ENCODE measurements at regions not wholly inside any gene's neighbourhood (a gene's known extent, or its start where the extent isn't known, plus 50 kb on each side); places are given as distances from the start of the nearest gene placed in this dataset.

DNA sequence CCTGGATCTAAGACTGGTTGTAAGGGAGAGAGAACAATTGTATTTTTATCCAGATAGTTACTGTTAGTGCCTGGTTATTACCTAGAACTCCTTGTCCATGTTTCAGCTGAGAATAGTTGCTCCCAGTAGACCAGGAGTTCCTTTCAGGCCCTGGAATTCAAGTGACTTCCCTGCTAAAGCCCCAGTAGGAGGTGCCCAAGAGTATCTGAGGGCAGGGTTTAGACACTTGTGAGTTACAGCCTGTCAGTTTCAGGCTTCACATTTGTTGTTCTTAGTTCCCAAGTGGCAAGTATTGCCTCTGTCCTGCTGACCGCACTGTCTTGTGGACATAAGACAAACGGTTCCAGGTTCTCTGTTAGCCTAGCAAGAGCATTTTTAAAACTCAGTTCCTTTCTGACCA is 743.9 kb upstream of the SEMA6A start:
- no peak for DNase-seq (ENCODE audit: low read depth, low spot score)
- FAIRE-seq, result no peak
- no peaks in the 10 kb centered on the region for H4K20me1 ChIP-seq (ENCODE audit: control insufficient read depth, insufficient read depth)
- H3K9ac ChIP-seq (ENCODE audit: control insufficient read depth, insufficient read depth, low read length), result no peak overlapping the region
- H3K36me3 ChIP-seq (ENCODE audit: control insufficient read depth in 2 of 2, insufficient read depth in 2 of 2, low read length in 1 of 2), result no peaks in the 10 kb centered on the region
- ChIA-PET POLR2A (no interaction called here), SMC1A (ENCODE audit: uncharacterized antibody, unreplicated experiment) (no interaction called here), RAD21 (ENCODE audit: unreplicated experiment) (no interaction called here), CTCF (no interaction called here)
- intact Hi-C loops (cut with micrococcal nuclease; ENCODE audit: unreplicated experiment) (no loop called here), in situ Hi-C loops (cut with MboI) (no loop called here)
- 46% methylated on average over 2 of the region's 2 CpGs for WGBS (ENCODE audit: insufficient coverage, insufficient replicate concordance, low lambda C conversion rate, missing lambda C conversion rate)
- H3K79me2 ChIP-seq (ENCODE audit: control insufficient read depth, insufficient read depth, low read length), result no peaks in the 10 kb centered on the region
- H2AFZ ChIP-seq (ENCODE audit: control insufficient read depth, low read depth, low read length), result no peak overlapping the region
- H3K4me1 ChIP-seq (ENCODE audit: control insufficient read depth, insufficient read depth, low read length), result no peaks in the 10 kb centered on the region
- H3K27me3 ChIP-seq (replicated peaks in 1 of 2; ENCODE audit: control insufficient read depth in 2 of 2, insufficient read depth in 2 of 2, low read length in 1 of 2), result no peaks in the 10 kb centered on the region
- H3K27ac ChIP-seq (ENCODE audit: control insufficient read depth, insufficient read depth), result no peak overlapping the region
- no peak overlapping the region for H3K4me3 ChIP-seq
- no peak overlapping the region for H3K4me2 ChIP-seq (ENCODE audit: control insufficient read depth, insufficient read depth)
- no peaks in the 10 kb centered on the region for H3K9me3 ChIP-seq (replicated peaks; ENCODE audit: control insufficient read depth, insufficient read depth, low read length)
- no peak for ATAC-seq
- BruUV-seq (replicated peaks), result no TSS peak
- TF ChIP-seq, protein P1, sequence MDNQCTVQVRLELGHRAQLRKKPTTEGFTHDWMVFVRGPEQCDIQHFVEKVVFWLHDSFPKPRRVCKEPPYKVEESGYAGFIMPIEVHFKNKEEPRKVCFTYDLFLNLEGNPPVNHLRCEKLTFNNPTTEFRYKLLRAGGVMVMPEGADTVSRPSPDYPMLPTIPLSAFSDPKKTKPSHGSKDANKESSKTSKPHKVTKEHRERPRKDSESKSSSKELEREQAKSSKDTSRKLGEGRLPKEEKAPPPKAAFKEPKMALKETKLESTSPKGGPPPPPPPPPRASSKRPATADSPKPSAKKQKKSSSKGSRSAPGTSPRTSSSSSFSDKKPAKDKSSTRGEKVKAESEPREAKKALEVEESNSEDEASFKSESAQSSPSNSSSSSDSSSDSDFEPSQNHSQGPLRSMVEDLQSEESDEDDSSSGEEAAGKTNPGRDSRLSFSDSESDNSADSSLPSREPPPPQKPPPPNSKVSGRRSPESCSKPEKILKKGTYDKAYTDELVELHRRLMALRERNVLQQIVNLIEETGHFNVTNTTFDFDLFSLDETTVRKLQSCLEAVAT (IDR thresholded peaks at IDR 0.05), result no peak
- TF ChIP-seq IKZF2 (IDR thresholded peaks at IDR 0.05) (no peak), E4F1 (IDR thresholded peaks at IDR 0.05; ENCODE audit: borderline replicate concordance, partially characterized antibody) (no peak), NFYA (IDR thresholded peaks at IDR 0.05; ENCODE audit: borderline replicate concordance, low read depth, low read length) (no peak), NFXL1 (IDR thresholded peaks at IDR 0.05; ENCODE audit: borderline replicate concordance) (no peak), IKZF1 (conservative IDR thresholded peaks at IDR 0.05) (no peak), SKIL (IDR thresholded peaks at IDR 0.05; ENCODE audit: low read depth, poor library complexity, severe bottlenecking) (no peak), YY1 (IDR thresholded peaks at IDR 0.05; ENCODE audit: low read depth, low read length) (no peak), ZBTB4 (CRISPR knock-in tag; IDR thresholded peaks at IDR 0.05) (no peak), CBX3 (IDR thresholded peaks at IDR 0.05; ENCODE audit: borderline replicate concordance, low read depth) (no peak)
- TF ChIP-seq, protein P2, sequence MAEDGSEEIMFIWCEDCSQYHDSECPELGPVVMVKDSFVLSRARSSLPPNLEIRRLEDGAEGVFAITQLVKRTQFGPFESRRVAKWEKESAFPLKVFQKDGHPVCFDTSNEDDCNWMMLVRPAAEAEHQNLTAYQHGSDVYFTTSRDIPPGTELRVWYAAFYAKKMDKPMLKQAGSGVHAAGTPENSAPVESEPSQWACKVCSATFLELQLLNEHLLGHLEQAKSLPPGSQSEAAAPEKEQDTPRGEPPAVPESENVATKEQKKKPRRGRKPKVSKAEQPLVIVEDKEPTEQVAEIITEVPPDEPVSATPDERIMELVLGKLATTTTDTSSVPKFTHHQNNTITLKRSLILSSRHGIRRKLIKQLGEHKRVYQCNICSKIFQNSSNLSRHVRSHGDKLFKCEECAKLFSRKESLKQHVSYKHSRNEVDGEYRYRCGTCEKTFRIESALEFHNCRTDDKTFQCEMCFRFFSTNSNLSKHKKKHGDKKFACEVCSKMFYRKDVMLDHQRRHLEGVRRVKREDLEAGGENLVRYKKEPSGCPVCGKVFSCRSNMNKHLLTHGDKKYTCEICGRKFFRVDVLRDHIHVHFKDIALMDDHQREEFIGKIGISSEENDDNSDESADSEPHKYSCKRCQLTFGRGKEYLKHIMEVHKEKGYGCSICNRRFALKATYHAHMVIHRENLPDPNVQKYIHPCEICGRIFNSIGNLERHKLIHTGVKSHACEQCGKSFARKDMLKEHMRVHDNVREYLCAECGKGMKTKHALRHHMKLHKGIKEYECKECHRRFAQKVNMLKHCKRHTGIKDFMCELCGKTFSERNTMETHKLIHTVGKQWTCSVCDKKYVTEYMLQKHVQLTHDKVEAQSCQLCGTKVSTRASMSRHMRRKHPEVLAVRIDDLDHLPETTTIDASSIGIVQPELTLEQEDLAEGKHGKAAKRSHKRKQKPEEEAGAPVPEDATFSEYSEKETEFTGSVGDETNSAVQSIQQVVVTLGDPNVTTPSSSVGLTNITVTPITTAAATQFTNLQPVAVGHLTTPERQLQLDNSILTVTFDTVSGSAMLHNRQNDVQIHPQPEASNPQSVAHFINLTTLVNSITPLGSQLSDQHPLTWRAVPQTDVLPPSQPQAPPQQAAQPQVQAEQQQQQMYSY (CRISPR knock-in tag; IDR thresholded peaks at IDR 0.05), result no peak

All from GM12878 (cell line).